Liver (tissue), 8 donors: ENCODE measurements at regions not wholly inside any gene's neighbourhood (a gene's known extent, or its start where the extent isn't known, plus 50 kb on each side); places are given as distances from the start of the nearest gene placed in this dataset.

Experiments used
- DNase-seq: peaks from one replicate; pipeline ENCODE4 v3.0.0-alpha.2; 2017; ENCODE audit warnings: low spot score
- H3K27ac ChIP-seq, 2 donors: one replicate each; pipeline ENCODE4 v1.7.0; 2013; ENCODE audit warnings: inconsistent platforms in 2 of 2, low read length in 2 of 2, control low read depth in 1 of 2, low read depth in 1 of 2, mild to moderate bottlenecking in 1 of 2
- H3K27me3 ChIP-seq, 4 donors: one replicate each; pipeline versions ENCODE4 v1.6.1 to v1.7.0; 2013; ENCODE audit warnings: low read length in 3 of 4, inconsistent platforms in 1 of 4, mild to moderate bottlenecking in 1 of 4, moderate library complexity in 1 of 4; ENCODE audit not compliant: control insufficient read depth in 4 of 4, insufficient read depth in 4 of 4
- H3K36me3 ChIP-seq, 4 donors: one replicate each; pipeline versions ENCODE4 v1.6.1 to v1.7.0; 2013; ENCODE audit warnings: low read length in 3 of 4, mild to moderate bottlenecking in 3 of 4, low read depth in 1 of 4, moderate library complexity in 1 of 4; ENCODE audit not compliant: control insufficient read depth in 4 of 4, insufficient read depth in 3 of 4
- H3K4me1 ChIP-seq, 4 donors: one replicate each; pipeline versions ENCODE4 v1.6.1 to v1.7.0; 2013; ENCODE audit warnings: low read length in 3 of 4, mild to moderate bottlenecking in 3 of 4, moderate library complexity in 1 of 4; ENCODE audit not compliant: control insufficient read depth in 4 of 4, insufficient read depth in 4 of 4
- H3K4me3 ChIP-seq, 3 donors: one replicate each; pipeline versions ENCODE4 v1.6.1 to v1.7.0; 2013; ENCODE audit warnings: low read length in 3 of 3, control low read depth in 1 of 3, low read depth in 1 of 3, mild to moderate bottlenecking in 1 of 3
- H3K9ac ChIP-seq, 2 donors: one replicate each; pipeline ENCODE4 v1.7.0; 2013; ENCODE audit warnings: low read length in 2 of 2, mild to moderate bottlenecking in 2 of 2, moderate library complexity in 2 of 2, control low read depth in 1 of 2, low read depth in 1 of 2
- H3K9me3 ChIP-seq, 4 donors: one replicate each; pipeline versions ENCODE4 v1.6.1 to v1.7.0; 2013; ENCODE audit warnings: low read length in 3 of 4; ENCODE audit not compliant: control insufficient read depth in 4 of 4
- EGR1 ChIP-seq, 2 donors: IDR thresholded peaks; 2 replicates each; pipeline ENCODE4 v1.6.1; 2016 to 2018; ENCODE audit warnings: antibody characterized with exemption in 2 of 2, low read depth in 2 of 2
- FOXA1 ChIP-seq: IDR thresholded peaks from 2 replicates; pipeline ENCODE4 v1.6.1; 2016; ENCODE audit warnings: antibody characterized with exemption
- FOXA2 ChIP-seq: IDR thresholded peaks from 2 replicates; pipeline ENCODE4 v1.6.1; 2016; ENCODE audit warnings: antibody characterized with exemption
- GABPA ChIP-seq, 2 donors: IDR thresholded peaks in 1 of 2; conservative IDR thresholded peaks in 1 of 2; 2 replicates each; pipeline ENCODE4 v1.6.1; 2016; ENCODE audit warnings: antibody characterized with exemption in 2 of 2, mild to moderate bottlenecking in 1 of 2, moderate library complexity in 1 of 2
- HNF4A ChIP-seq, 2 donors: conservative IDR thresholded peaks; 2 replicates each; pipeline ENCODE4 v1.6.1; 2016; ENCODE audit warnings: antibody characterized with exemption in 2 of 2, mild to moderate bottlenecking in 2 of 2
- HNF4G ChIP-seq: IDR thresholded peaks from 2 replicates; pipeline ENCODE4 v1.6.1; 2016; ENCODE audit warnings: antibody characterized with exemption
- JUND ChIP-seq, 2 donors: IDR thresholded peaks; 2 replicates each; pipeline ENCODE4 v1.6.1; 2016; ENCODE audit warnings: antibody characterized with exemption in 2 of 2
- RAD21 ChIP-seq, 2 donors: IDR thresholded peaks; 2 replicates each; pipeline ENCODE4 v1.6.1; 2016; ENCODE audit warnings: antibody characterized with exemption in 2 of 2, mild to moderate bottlenecking in 2 of 2
- RXRA ChIP-seq, 2 donors: IDR thresholded peaks; 2 replicates each; pipeline ENCODE4 v1.6.1; 2017 to 2018; ENCODE audit warnings: antibody characterized with exemption in 2 of 2, mild to moderate bottlenecking in 1 of 2
- TAF1 ChIP-seq: conservative IDR thresholded peaks from 2 replicates; pipeline ENCODE4 v1.6.1; 2016; ENCODE audit warnings: antibody characterized with exemption, mild to moderate bottlenecking
- WGBS: extraction: QIAGEN DNeasy Blood & Tissue Kit; methylation state at CpG from one replicate; pipeline ENCODE4 v1.1.7; 2013; 5-methylcytosine and 5-hydroxymethylcytosine counted together
- TF ChIP-seq, protein P1 (sequence below): IDR thresholded peaks from 2 replicates; pipeline ENCODE4 v1.6.1; 2016; ENCODE audit warnings: antibody characterized with exemption
- TF ChIP-seq, protein P2 (sequence below): IDR thresholded peaks from 2 replicates; pipeline ENCODE4 v1.6.1; 2016; ENCODE audit warnings: antibody characterized with exemption, mild to moderate bottlenecking
- TF ChIP-seq, protein P3 (sequence below): fragments of 150-350 bp; IDR thresholded peaks from 2 replicates; pipeline ENCODE4 v1.5.1; 2017; ENCODE audit warnings: improper control_type of control experiment, low read depth, low read length; ENCODE audit not compliant: missing input control
- TF ChIP-seq, protein P4 (sequence below): IDR thresholded peaks from 2 replicates; pipeline ENCODE4 v1.6.1; 2016; ENCODE audit warnings: antibody characterized with exemption
- donor health status: healthy.
- donor health status: healthy.
- donor health status: healthy.
- donor health status: healthy.
- donor health status: healthy.

DNA sequence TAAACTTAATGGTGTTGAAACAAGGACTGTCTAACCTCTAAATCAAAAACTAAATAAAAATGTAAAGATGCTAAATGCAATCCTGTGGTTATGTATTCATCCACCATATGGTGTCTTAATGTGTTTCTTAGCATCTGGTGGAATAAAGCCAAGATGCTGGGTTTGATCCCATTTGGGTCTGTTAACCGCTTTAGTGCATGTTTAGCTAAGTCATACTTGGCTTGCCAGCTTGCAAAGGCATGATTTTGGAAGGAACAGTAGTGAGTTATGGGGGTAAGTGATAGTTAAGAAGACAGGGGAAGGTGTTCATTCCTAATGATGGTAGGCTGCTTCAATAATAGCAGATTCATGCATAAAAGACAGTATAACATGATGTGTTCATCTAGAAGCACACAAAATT lies 139.0 kb upstream of the SLC27A6 start (continued):
- no peak for TF ChIP-seq GABPA (IDR thresholded peaks at IDR 0.05 in 1 of 2, conservative IDR thresholded peaks at IDR 0.05 in 1 of 2)
- no peak for TF ChIP-seq TAF1
- TF ChIP-seq, protein P1, sequence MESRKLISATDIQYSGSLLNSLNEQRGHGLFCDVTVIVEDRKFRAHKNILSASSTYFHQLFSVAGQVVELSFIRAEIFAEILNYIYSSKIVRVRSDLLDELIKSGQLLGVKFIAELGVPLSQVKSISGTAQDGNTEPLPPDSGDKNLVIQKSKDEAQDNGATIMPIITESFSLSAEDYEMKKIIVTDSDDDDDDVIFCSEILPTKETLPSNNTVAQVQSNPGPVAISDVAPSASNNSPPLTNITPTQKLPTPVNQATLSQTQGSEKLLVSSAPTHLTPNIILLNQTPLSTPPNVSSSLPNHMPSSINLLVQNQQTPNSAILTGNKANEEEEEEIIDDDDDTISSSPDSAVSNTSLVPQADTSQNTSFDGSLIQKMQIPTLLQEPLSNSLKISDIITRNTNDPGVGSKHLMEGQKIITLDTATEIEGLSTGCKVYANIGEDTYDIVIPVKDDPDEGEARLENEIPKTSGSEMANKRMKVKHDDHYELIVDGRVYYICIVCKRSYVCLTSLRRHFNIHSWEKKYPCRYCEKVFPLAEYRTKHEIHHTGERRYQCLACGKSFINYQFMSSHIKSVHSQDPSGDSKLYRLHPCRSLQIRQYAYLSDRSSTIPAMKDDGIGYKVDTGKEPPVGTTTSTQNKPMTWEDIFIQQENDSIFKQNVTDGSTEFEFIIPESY = no peak

DNA sequence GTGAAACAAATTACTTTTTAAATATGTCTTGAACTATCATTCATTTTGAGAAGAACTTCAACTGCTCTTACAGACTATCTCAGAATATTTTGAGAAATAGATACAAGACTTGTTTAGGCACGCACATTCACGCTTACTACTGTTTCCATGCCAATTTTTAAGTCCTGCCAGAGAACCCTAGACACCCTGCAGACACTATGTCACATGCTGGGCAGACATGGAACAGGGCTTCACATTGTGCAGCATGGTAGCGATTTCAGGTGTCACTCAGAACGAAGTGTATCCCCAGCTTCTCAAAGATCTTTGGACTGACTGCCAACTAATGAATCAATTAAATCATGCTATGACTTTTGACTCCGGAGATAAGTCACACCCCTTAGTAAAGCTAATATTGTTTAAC lies 128.7 kb upstream of the SLC27A6 start:
- no peak overlapping the region for H3K4me3 ChIP-seq
- no peaks in the 10 kb centered on the region for H3K9me3 ChIP-seq
- no peaks in the 10 kb centered on the region for H3K27me3 ChIP-seq
- H3K9ac ChIP-seq = no peak overlapping the region
- no peaks in the 10 kb centered on the region for H3K4me1 ChIP-seq
- TF ChIP-seq RXRA (IDR thresholded peaks at IDR 0.05) (no peak), EGR1 (IDR thresholded peaks at IDR 0.05; ENCODE audit: low read depth in 2 of 2) (no peak), HNF4G (no peak), JUND (IDR thresholded peaks at IDR 0.05) (no peak), RAD21 (IDR thresholded peaks at IDR 0.05) (no peak), TAF1 (no peak), GABPA (IDR thresholded peaks at IDR 0.05 in 1 of 2, conservative IDR thresholded peaks at IDR 0.05 in 1 of 2) (no peak), HNF4A (conservative IDR thresholded peaks at IDR 0.05) (no peak), FOXA1 (no peak), FOXA2 (no peak)
- TF ChIP-seq, protein P2, sequence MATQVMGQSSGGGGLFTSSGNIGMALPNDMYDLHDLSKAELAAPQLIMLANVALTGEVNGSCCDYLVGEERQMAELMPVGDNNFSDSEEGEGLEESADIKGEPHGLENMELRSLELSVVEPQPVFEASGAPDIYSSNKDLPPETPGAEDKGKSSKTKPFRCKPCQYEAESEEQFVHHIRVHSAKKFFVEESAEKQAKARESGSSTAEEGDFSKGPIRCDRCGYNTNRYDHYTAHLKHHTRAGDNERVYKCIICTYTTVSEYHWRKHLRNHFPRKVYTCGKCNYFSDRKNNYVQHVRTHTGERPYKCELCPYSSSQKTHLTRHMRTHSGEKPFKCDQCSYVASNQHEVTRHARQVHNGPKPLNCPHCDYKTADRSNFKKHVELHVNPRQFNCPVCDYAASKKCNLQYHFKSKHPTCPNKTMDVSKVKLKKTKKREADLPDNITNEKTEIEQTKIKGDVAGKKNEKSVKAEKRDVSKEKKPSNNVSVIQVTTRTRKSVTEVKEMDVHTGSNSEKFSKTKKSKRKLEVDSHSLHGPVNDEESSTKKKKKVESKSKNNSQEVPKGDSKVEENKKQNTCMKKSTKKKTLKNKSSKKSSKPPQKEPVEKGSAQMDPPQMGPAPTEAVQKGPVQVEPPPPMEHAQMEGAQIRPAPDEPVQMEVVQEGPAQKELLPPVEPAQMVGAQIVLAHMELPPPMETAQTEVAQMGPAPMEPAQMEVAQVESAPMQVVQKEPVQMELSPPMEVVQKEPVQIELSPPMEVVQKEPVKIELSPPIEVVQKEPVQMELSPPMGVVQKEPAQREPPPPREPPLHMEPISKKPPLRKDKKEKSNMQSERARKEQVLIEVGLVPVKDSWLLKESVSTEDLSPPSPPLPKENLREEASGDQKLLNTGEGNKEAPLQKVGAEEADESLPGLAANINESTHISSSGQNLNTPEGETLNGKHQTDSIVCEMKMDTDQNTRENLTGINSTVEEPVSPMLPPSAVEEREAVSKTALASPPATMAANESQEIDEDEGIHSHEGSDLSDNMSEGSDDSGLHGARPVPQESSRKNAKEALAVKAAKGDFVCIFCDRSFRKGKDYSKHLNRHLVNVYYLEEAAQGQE = no peak
- TF ChIP-seq, protein P3, sequence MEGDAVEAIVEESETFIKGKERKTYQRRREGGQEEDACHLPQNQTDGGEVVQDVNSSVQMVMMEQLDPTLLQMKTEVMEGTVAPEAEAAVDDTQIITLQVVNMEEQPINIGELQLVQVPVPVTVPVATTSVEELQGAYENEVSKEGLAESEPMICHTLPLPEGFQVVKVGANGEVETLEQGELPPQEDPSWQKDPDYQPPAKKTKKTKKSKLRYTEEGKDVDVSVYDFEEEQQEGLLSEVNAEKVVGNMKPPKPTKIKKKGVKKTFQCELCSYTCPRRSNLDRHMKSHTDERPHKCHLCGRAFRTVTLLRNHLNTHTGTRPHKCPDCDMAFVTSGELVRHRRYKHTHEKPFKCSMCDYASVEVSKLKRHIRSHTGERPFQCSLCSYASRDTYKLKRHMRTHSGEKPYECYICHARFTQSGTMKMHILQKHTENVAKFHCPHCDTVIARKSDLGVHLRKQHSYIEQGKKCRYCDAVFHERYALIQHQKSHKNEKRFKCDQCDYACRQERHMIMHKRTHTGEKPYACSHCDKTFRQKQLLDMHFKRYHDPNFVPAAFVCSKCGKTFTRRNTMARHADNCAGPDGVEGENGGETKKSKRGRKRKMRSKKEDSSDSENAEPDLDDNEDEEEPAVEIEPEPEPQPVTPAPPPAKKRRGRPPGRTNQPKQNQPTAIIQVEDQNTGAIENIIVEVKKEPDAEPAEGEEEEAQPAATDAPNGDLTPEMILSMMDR = no peak
- TF ChIP-seq, protein P4, sequence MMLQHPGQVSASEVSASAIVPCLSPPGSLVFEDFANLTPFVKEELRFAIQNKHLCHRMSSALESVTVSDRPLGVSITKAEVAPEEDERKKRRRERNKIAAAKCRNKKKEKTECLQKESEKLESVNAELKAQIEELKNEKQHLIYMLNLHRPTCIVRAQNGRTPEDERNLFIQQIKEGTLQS = no peak
- TF ChIP-seq, protein P1 = no peak
- WGBS = 62% methylated on average over 5 of the region's 5 CpGs
- H3K36me3 ChIP-seq = no peaks in the 10 kb centered on the region
- no peak overlapping the region for H3K27ac ChIP-seq
- DNase-seq = no peak
